ENCODE measurements at regions not wholly inside any gene's neighbourhood (a gene's known extent, or its start where the extent isn't known, plus 50 kb on each side); places are given as distances from the start of the nearest gene placed in this dataset.

DNA sequence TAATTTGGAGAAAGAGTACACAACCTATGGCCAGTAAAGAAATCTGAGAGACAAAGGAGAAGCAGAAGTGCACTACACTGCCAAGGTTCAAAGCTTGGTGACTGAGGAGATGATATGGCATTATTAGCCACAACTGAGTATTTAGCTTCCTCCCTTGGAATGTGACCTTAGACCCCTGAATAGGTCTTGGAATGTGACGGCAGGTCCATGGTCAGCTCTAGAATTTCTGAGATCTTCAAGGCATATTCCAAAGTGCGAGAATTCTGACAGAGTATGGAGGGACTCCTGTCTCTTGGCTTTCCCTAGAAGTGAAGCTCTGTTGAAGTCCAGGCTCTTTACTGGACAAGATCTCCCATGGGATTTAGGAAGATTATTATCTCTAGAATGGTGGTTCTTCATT lies 130.0 kb upstream of the FN1 start:
- H3K9me2 ChIP-seq (ENCODE audit: insufficient read depth, low read length), result no peaks in the 10 kb centered on the region
- TF ChIP-seq, protein P1, sequence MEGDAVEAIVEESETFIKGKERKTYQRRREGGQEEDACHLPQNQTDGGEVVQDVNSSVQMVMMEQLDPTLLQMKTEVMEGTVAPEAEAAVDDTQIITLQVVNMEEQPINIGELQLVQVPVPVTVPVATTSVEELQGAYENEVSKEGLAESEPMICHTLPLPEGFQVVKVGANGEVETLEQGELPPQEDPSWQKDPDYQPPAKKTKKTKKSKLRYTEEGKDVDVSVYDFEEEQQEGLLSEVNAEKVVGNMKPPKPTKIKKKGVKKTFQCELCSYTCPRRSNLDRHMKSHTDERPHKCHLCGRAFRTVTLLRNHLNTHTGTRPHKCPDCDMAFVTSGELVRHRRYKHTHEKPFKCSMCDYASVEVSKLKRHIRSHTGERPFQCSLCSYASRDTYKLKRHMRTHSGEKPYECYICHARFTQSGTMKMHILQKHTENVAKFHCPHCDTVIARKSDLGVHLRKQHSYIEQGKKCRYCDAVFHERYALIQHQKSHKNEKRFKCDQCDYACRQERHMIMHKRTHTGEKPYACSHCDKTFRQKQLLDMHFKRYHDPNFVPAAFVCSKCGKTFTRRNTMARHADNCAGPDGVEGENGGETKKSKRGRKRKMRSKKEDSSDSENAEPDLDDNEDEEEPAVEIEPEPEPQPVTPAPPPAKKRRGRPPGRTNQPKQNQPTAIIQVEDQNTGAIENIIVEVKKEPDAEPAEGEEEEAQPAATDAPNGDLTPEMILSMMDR (IDR thresholded peaks at IDR 0.05; ENCODE audit: poor library complexity, severe bottlenecking), result no peak
- no peak for TF ChIP-seq TAF1 (IDR thresholded peaks at IDR 0.05; ENCODE audit: low read depth)
- TF ChIP-seq POLR2AphosphoS5 (IDR thresholded peaks at IDR 0.05), result no peak
- no peak for TF ChIP-seq REST (IDR thresholded peaks at IDR 0.05; ENCODE audit: borderline replicate concordance)
- no peak for TF ChIP-seq SMC3 (conservative IDR thresholded peaks at IDR 0.05; ENCODE audit: poor library complexity)
- TF ChIP-seq EZH2 (IDR thresholded peaks at IDR 0.05; ENCODE audit: borderline replicate concordance, insufficient read depth, low read length, poor library complexity, severe bottlenecking), result no peak
- no peak for TF ChIP-seq RAD21 (conservative IDR thresholded peaks at IDR 0.05)
- TF ChIP-seq EP300 (conservative IDR thresholded peaks at IDR 0.05; ENCODE audit: poor library complexity, severe bottlenecking), result no peak
- TF ChIP-seq MXI1 (conservative IDR thresholded peaks at IDR 0.05; ENCODE audit: poor library complexity, severe bottlenecking), result no peak
- no peak overlapping the region for H3K9ac ChIP-seq (ENCODE audit: low read length)
- no peaks in the 10 kb centered on the region for H3K36me3 ChIP-seq (ENCODE audit: insufficient read depth, low read length)
- no peak overlapping the region for H2AFZ ChIP-seq (ENCODE audit: low read depth, low read length)
- no peaks in the 10 kb centered on the region for H3K79me2 ChIP-seq (replicated peaks; ENCODE audit: insufficient read depth, low read length)
- H3K27ac ChIP-seq (ENCODE audit: low read length), result no peak overlapping the region
- no peaks in the 10 kb centered on the region for H4K20me1 ChIP-seq (ENCODE audit: insufficient read depth)
- no peak overlapping the region for H3K4me2 ChIP-seq (ENCODE audit: low read length)
- H3K4me3 ChIP-seq (ENCODE audit: low read length), result no peak overlapping the region
- no peaks in the 10 kb centered on the region for H3F3A ChIP-seq (ENCODE audit: insufficient read depth, low read length, poor library complexity, severe bottlenecking)
- no peaks in the 10 kb centered on the region for H3K27me3 ChIP-seq (ENCODE audit: insufficient read depth, low read depth, low read length)
- H3K9me3 ChIP-seq (ENCODE audit: low read length), result peaks cover 2% of the 10 kb centered on the region

GRCh38 chr2:215557701-215558100 lies 121.8 kb upstream of the FN1 start:
- no peaks in the 10 kb centered on the region for H3K9me2 ChIP-seq (ENCODE audit: insufficient read depth, low read length)
- H2AFZ ChIP-seq (ENCODE audit: low read depth, low read length), result no peak overlapping the region
- H3K79me2 ChIP-seq (replicated peaks; ENCODE audit: insufficient read depth, low read length), result no peaks in the 10 kb centered on the region
- H3F3A ChIP-seq (ENCODE audit: insufficient read depth, low read length, poor library complexity, severe bottlenecking), result no peaks in the 10 kb centered on the region
- H3K27me3 ChIP-seq (ENCODE audit: insufficient read depth, low read depth, low read length), result no peaks in the 10 kb centered on the region
- H3K4me3 ChIP-seq (ENCODE audit: low read length), result no peak overlapping the region
- no peaks in the 10 kb centered on the region for H3K36me3 ChIP-seq (ENCODE audit: insufficient read depth, low read length)
- H3K27ac ChIP-seq (ENCODE audit: low read length), result no peak overlapping the region
- no peak for TF ChIP-seq EP300 (conservative IDR thresholded peaks at IDR 0.05; ENCODE audit: poor library complexity, severe bottlenecking)
- TF ChIP-seq REST (IDR thresholded peaks at IDR 0.05; ENCODE audit: borderline replicate concordance), result no peak
- TF ChIP-seq POLR2AphosphoS5 (IDR thresholded peaks at IDR 0.05), result no peak
- TF ChIP-seq SMC3 (conservative IDR thresholded peaks at IDR 0.05; ENCODE audit: poor library complexity), result no peak
- TF ChIP-seq TAF1 (IDR thresholded peaks at IDR 0.05; ENCODE audit: low read depth), result no peak
- no peak for TF ChIP-seq MXI1 (conservative IDR thresholded peaks at IDR 0.05; ENCODE audit: poor library complexity, severe bottlenecking)
- no peak for TF ChIP-seq EZH2 (IDR thresholded peaks at IDR 0.05; ENCODE audit: borderline replicate concordance, insufficient read depth, low read length, poor library complexity, severe bottlenecking)
- TF ChIP-seq RAD21 (conservative IDR thresholded peaks at IDR 0.05), result no peak
- TF ChIP-seq, protein P1 (IDR thresholded peaks at IDR 0.05; ENCODE audit: poor library complexity, severe bottlenecking), result no peak
- no peak overlapping the region for H3K4me2 ChIP-seq (ENCODE audit: low read length)
- peaks cover 2% of the 10 kb centered on the region for H3K9me3 ChIP-seq (ENCODE audit: low read length)
- no peak overlapping the region for H3K9ac ChIP-seq (ENCODE audit: low read length)
- no peaks in the 10 kb centered on the region for H4K20me1 ChIP-seq (ENCODE audit: insufficient read depth)

All from neural cell (in vitro differentiated cells).